WTC11 (cell line): ENCODE measurements at regions not wholly inside any gene's neighbourhood (a gene's known extent, or its start where the extent isn't known, plus 50 kb on each side); places are given as distances from the start of the nearest gene placed in this dataset.
A peak's percentile ranks its signal among the peaks of the same experiment; 100 is the strongest.

ENCODE experiments used
- ATAC-seq: fragments of 200-7000 bp; cut with Tn5 transposase; 2 replicates; pipeline ENCODE4 v1.10.0; 2021; ENCODE audit warnings: mild to moderate bottlenecking, moderate library complexity
- CTCF ChIA-PET: fragments of 300-600 bp; sonication (Branson Sonifier 250); formaldehyde crosslinking; loops from one replicate; lab custom pipeline; 2021; ENCODE audit warnings: antibody characterized with exemption; lab: Charles Lee
- POLR2A ChIA-PET: fragments of 350-600 bp; sonication (Branson Sonifier 250); formaldehyde crosslinking; loops from one replicate; lab custom pipeline; 2021; ENCODE audit warnings: antibody characterized with exemption; lab: Charles Lee
- DNase-seq: peaks from one replicate; pipeline ENCODE4 v3.0.0; 2021; ENCODE audit warnings: low spot score
- H3K27ac Mint-ChIP-seq: 2 replicates; pipeline ENCODE4 v1.8.0; 2021; ENCODE audit warnings: mixed read lengths
- H3K27me3 Mint-ChIP-seq: 2 replicates; pipeline ENCODE4 v1.8.0; 2021; ENCODE audit warnings: low read depth, mild to moderate bottlenecking, moderate library complexity, mixed read lengths
- H3K36me3 Mint-ChIP-seq: 2 replicates; pipeline ENCODE4 v1.8.0; 2021; ENCODE audit warnings: mixed read lengths
- H3K4me1 Mint-ChIP-seq: 2 replicates; pipeline ENCODE4 v1.8.0; 2022; ENCODE audit warnings: mixed read lengths
- H3K4me3 Mint-ChIP-seq: 2 replicates; pipeline ENCODE4 v1.8.0; 2021; ENCODE audit warnings: mild to moderate bottlenecking, moderate library complexity, mixed read lengths
- H3K9me3 Mint-ChIP-seq: 2 replicates; pipeline ENCODE4 v1.8.0; 2021; ENCODE audit warnings: mixed read lengths
- AR ChIP-seq: fragments of 250-450 bp; sonication (Bioruptor Pico); IDR thresholded peaks from 2 replicates; pipeline ENCODE4 v1.9.0; 2021; ENCODE audit warnings: mild to moderate bottlenecking
- CBFB ChIP-seq: sonication (generic); formaldehyde crosslinking; IDR thresholded peaks from 2 replicates; pipeline ENCODE4 v1.8.1; 2022; ENCODE audit warnings: mild to moderate bottlenecking, low read depth, missing genetic modification reagents
- FOXJ3 ChIP-seq: sonication (generic); formaldehyde crosslinking; IDR thresholded peaks from 2 replicates; pipeline ENCODE4 v1.9.0; 2021; ENCODE audit warnings: missing genetic modification reagents, mild to moderate bottlenecking, borderline replicate concordance
- HMGXB4 ChIP-seq: sonication (generic); formaldehyde crosslinking; IDR thresholded peaks from 2 replicates; pipeline ENCODE4 v1.8.1; 2023; ENCODE audit warnings: mild to moderate bottlenecking, moderate library complexity, missing genetic modification reagents
- JAZF1 ChIP-seq: fragments of 250-450 bp; sonication (Bioruptor Pico); IDR thresholded peaks from 2 replicates; pipeline ENCODE4 v1.9.0; 2021; ENCODE audit warnings: moderate library complexity, mild to moderate bottlenecking, inconsistent platforms
- MYBL2 ChIP-seq: sonication (generic); formaldehyde crosslinking; IDR thresholded peaks from 2 replicates; pipeline ENCODE4 v1.8.1; 2023; ENCODE audit warnings: mild to moderate bottlenecking, moderate library complexity, missing genetic modification reagents
- OVOL2 ChIP-seq: fragments of 250-450 bp; sonication (Bioruptor Pico); IDR thresholded peaks from 2 replicates; pipeline ENCODE4 v1.9.0; 2021; ENCODE audit warnings: mild to moderate bottlenecking, borderline replicate concordance
- TCF7 ChIP-seq: sonication (generic); formaldehyde crosslinking; IDR thresholded peaks from 2 replicates; pipeline ENCODE4 v1.8.0; 2022; ENCODE audit warnings: mild to moderate bottlenecking, low read depth, missing genetic modification reagents, moderate library complexity
- ZMAT4 ChIP-seq: fragments of 250-450 bp; sonication (Bioruptor Pico); IDR thresholded peaks from 2 replicates; pipeline ENCODE4 v1.9.0; 2021; ENCODE audit warnings: mild to moderate bottlenecking
- ZNF317 ChIP-seq: sonication (generic); formaldehyde crosslinking; IDR thresholded peaks from 2 replicates; pipeline ENCODE4 v1.8.1; 2023; ENCODE audit warnings: low read depth, mild to moderate bottlenecking, moderate library complexity, missing genetic modification reagents, borderline replicate concordance
- ZNF423 ChIP-seq: fragments of 250-450 bp; sonication (Bioruptor Pico); IDR thresholded peaks from 2 replicates; pipeline ENCODE4 v2.1.2; 2022; ENCODE audit warnings: mild to moderate bottlenecking, moderate library complexity
- ZNF671 ChIP-seq: fragments of 250-450 bp; sonication (Bioruptor Pico); IDR thresholded peaks from 2 replicates; pipeline ENCODE4 v1.8.0; 2021; ENCODE audit warnings: mild to moderate bottlenecking
- ZSCAN18 ChIP-seq: fragments of 250-450 bp; sonication (Bioruptor Pico); IDR thresholded peaks from 2 replicates; pipeline ENCODE4 v2.1.2; 2022; ENCODE audit warnings: mild to moderate bottlenecking, moderate library complexity
- TF ChIP-seq, protein P1 (sequence below): sonication (generic); formaldehyde crosslinking; IDR thresholded peaks from 2 replicates; pipeline ENCODE4 v1.8.1; 2022; ENCODE audit warnings: missing genetic modification reagents, borderline replicate concordance
- TF ChIP-seq, protein P2 (sequence below): sonication (generic); formaldehyde crosslinking; IDR thresholded peaks from 2 replicates; pipeline ENCODE4 v1.8.0; 2022; ENCODE audit warnings: mild to moderate bottlenecking, missing genetic modification reagents
- TF ChIP-seq, protein P3 (sequence below): sonication (generic); formaldehyde crosslinking; IDR thresholded peaks from 2 replicates; pipeline ENCODE4 v1.8.0; 2022; ENCODE audit warnings: mild to moderate bottlenecking, missing genetic modification reagents

DNA sequence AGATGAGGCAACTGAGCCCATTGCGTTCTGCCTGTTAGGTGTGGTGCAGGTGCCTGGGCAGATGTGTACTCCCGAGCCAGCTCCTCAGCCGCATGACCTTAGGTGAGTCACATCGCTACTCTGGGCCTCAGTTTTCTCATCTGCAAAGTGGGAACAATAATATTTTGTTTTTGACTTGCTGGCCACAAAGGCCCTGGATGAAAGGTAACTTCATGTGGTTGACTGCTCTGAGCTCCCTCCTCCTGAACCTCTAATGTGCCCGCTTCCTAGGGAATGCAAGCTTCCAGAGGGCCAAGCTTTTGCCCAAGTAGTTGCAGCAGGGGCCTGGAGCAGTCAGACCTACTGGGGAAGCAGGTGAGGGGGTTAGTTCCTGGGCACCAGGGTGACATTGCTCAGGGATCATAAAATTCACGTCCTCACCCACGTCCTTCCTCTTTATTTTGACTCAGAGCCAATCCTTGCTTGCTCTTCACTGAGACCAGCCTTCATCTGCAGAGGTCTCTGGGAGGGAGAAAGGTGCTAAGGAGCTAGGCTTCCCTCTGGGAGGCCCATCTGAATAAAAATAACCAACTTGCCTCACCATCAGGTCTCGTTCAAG, 149.0 kb upstream of the TLE3 start:
- no peak for TF ChIP-seq ZMAT4 (CRISPR knock-in tag)
- TF ChIP-seq HMGXB4 = no peak
- ChIA-PET CTCF (interaction anchor here (1.4 kb wide), 1 partner anchor 64 kb away, joined by 4 read pairs; no protein-coding TSS in a partner anchor), POLR2A (no interaction called here)
- Mint-ChIP-seq H3K36me3 (no peaks in the 10 kb centered on the region), H3K27ac (no peak overlapping the region), H3K4me1 (peaks cover 26% of the 10 kb centered on the region), H3K27me3 (no peaks in the 10 kb centered on the region), H3K4me3 (no peak overlapping the region), H3K9me3 (no peaks in the 10 kb centered on the region)
- no peak for ATAC-seq
- DNase-seq = no peak

DNA sequence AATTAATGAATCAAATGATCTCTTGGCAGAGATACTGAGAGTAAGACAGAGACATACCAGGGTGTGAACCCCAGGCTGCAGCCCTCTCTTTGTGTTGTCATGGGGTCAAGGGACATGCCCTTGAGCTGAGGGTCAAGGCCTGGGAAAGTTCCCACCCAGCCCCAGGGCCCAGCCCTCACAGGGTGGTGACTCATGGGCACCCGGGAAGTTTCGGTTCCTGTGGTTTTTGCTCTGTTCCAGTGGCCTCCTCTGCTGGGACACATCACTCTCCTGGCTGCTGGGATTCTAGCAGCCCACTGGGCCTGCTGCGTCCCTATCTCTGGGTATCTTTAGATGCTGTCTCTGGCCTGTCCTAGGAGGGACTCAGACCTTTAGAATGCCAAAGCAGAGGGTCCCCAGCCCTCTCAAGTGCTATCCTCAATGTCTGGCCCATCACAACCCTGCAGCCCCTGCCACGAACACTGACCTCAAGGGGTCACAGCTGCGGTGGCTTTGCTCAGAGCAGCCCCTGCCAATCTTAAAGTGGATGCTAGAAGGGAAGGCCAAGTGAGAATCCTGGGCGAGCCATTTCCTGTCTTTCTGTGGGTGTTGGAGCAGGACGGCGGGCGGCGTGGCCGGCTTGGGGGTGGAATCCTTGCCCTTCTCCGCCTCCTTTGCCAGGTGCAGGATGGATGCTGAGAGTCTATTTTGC, 148.4 kb upstream of the TLE3 start:
- H3K9me3 Mint-ChIP-seq = no peaks in the 10 kb centered on the region
- H3K36me3 Mint-ChIP-seq = no peaks in the 10 kb centered on the region
- peaks cover 19% of the 10 kb centered on the region for H3K4me1 Mint-ChIP-seq
- H3K4me3 Mint-ChIP-seq = no peak overlapping the region
- ATAC-seq (no peak), DNase-seq (peak; percentile 8)
- ChIA-PET CTCF (interaction anchor here (0.7 to 1.4 kb wide), 2 partner anchors 63 to 206 kb away, joined by 4 read pairs; no protein-coding TSS in a partner anchor), POLR2A (no interaction called here)
- no peak overlapping the region for H3K27ac Mint-ChIP-seq
- TF ChIP-seq TCF7 (CRISPR knock-in tag) (no peak), AR (CRISPR knock-in tag) (no peak), CBFB (CRISPR knock-in tag) (no peak)
- H3K27me3 Mint-ChIP-seq = no peaks in the 10 kb centered on the region

DNA sequence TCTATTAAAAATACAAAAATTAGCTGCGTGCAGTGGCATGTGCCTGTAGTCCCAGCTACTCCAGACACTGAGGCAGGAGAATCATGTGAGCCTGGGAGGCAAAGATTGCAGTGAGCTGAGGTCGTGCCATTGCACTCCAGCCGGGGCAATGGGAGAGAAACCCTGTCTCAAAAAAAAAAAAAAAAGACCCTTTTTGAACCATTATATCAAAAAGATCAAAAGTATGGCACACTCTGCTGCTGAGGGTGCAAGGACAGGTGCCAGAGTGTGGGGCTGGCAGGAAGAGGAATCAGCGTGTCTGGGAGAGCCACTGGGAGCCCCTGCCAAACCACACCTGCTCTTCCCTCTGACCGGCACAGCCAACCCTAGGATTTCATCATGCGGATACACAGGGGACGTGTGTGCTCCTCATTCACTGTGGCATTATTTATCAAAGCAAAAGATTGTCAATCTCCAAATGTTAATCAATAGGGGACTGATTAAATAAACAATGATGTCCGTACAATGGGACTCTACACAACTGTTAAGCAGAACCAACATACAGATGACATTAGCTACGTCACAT, 147.3 kb upstream of the TLE3 start:
- H3K4me3 Mint-ChIP-seq = no peak overlapping the region
- H3K27ac Mint-ChIP-seq = no peak overlapping the region
- DNase-seq = no peak
- H3K4me1 Mint-ChIP-seq = peaks cover 19% of the 10 kb centered on the region
- no peak for ATAC-seq
- H3K27me3 Mint-ChIP-seq = no peaks in the 10 kb centered on the region
- H3K36me3 Mint-ChIP-seq = no peaks in the 10 kb centered on the region
- H3K9me3 Mint-ChIP-seq = no peaks in the 10 kb centered on the region
- ChIA-PET POLR2A (no interaction called here), CTCF (interaction anchor here (0.6 kb wide), 2 partner anchors 71 to 1809 kb away, joined by 3 read pairs; no protein-coding TSS in a partner anchor)
- TF ChIP-seq ZNF423 (CRISPR knock-in tag) (no peak), ZSCAN18 (CRISPR knock-in tag) (no peak), JAZF1 (CRISPR knock-in tag) (no peak), CBFB (CRISPR knock-in tag) (no peak), FOXJ3 (CRISPR knock-in tag) (no peak), MYBL2 (CRISPR knock-in tag) (no peak), OVOL2 (CRISPR knock-in tag) (no peak), ZNF317 (no peak), ZNF671 (CRISPR knock-in tag) (no peak), HMGXB4 (no peak)
- TF ChIP-seq, protein P1, sequence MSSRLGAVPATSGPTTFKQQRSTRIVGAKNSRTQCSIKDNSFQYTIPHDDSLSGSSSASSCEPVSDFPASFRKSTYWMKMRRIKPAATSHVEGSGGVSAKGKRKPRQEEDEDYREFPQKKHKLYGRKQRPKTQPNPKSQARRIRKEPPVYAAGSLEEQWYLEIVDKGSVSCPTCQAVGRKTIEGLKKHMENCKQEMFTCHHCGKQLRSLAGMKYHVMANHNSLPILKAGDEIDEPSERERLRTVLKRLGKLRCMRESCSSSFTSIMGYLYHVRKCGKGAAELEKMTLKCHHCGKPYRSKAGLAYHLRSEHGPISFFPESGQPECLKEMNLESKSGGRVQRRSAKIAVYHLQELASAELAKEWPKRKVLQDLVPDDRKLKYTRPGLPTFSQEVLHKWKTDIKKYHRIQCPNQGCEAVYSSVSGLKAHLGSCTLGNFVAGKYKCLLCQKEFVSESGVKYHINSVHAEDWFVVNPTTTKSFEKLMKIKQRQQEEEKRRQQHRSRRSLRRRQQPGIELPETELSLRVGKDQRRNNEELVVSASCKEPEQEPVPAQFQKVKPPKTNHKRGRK (CRISPR knock-in tag) = no peak
- TF ChIP-seq, protein P2, sequence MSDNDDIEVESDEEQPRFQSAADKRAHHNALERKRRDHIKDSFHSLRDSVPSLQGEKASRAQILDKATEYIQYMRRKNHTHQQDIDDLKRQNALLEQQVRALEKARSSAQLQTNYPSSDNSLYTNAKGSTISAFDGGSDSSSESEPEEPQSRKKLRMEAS (CRISPR knock-in tag) = no peak
- TF ChIP-seq, protein P3, sequence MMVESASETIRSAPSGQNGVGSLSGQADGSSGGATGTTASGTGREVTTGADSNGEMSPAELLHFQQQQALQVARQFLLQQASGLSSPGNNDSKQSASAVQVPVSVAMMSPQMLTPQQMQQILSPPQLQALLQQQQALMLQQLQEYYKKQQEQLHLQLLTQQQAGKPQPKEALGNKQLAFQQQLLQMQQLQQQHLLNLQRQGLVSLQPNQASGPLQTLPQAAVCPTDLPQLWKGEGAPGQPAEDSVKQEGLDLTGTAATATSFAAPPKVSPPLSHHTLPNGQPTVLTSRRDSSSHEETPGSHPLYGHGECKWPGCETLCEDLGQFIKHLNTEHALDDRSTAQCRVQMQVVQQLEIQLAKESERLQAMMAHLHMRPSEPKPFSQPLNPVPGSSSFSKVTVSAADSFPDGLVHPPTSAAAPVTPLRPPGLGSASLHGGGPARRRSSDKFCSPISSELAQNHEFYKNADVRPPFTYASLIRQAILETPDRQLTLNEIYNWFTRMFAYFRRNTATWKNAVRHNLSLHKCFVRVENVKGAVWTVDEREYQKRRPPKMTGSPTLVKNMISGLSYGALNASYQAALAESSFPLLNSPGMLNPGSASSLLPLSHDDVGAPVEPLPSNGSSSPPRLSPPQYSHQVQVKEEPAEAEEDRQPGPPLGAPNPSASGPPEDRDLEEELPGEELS (CRISPR knock-in tag) = no peak
